K562 (cell line): ENCODE measurements at regions not wholly inside any gene's neighbourhood (a gene's known extent, or its start where the extent isn't known, plus 50 kb on each side); places are given as distances from the start of the nearest gene placed in this dataset.

Source experiments
- ATAC-seq: fragments of 200-7000 bp; cut with Tn5 transposase; 3 replicates; pipeline ENCODE4 v1.9.1; 2020; ENCODE audit warnings: moderate library complexity
- BruUV-seq: library from RNA; stranded (reverse); fragments of 400-500 nt; replicated peaks from 2 replicates; lab custom pipeline; 2021; lab: Mats Ljungman, UMichigan
- CTCF ChIA-PET: fragments of 300-600 bp; formaldehyde crosslinking; extraction: SDS; loops from one replicate; lab custom pipeline; 2021; ENCODE audit warnings: low intra/inter-chr PET ratio; lab: Yijun Ruan, JAX
- POLR2A ChIA-PET: fragments of 300-600, 350-650 bp; sonication (Branson Sonifier 250); formaldehyde crosslinking; extraction: SDS; loops from one replicate; lab custom pipeline; 2021; ENCODE audit warnings: antibody characterized with exemption, inconsistent platforms; lab: Yijun Ruan, JAX
- DNase-seq, 4 experiments: peaks; one replicate each; pipeline versions ENCODE4 v3.0.0 to v3.0.0-alpha.2; 2011 to 2018; ENCODE audit warnings: low spot score in 3 of 4, mixed read lengths in 3 of 4; ENCODE audit errors: extremely low read depth in 1 of 4
- FAIRE-seq: peaks from 2 replicates; lab custom pipeline; 2011; peaks lifted over from hg19 to GRCh38; lab: Jason Lieb, UNC
- H2AFZ ChIP-seq: 2 replicates; pipeline ENCODE4 v1.6.0; 2011; ENCODE audit warnings: low read depth, low read length, control low read depth, inconsistent platforms
- H3K27ac ChIP-seq: fragments of 200-600 bp; 3 replicates; pipeline ENCODE4 v1.8.0; 2011; ENCODE audit warnings: low read depth, mild to moderate bottlenecking, control low read depth, inconsistent platforms, low read length, moderate library complexity, mixed read lengths; ENCODE audit errors: extremely low read depth
- H3K27me3 ChIP-seq, 2 experiments: fragments of 300-600 bp in 1 of 2; 2 replicates in 1 of 2; 3 replicates in 1 of 2; pipeline versions ENCODE4 v1.6.0 to v1.8.0; 2011; ENCODE audit warnings: inconsistent platforms in 2 of 2, low read length in 2 of 2, mild to moderate bottlenecking in 1 of 2, mixed read lengths in 1 of 2, moderate library complexity in 1 of 2; ENCODE audit not compliant: control insufficient read depth in 2 of 2, insufficient read depth in 2 of 2
- H3K36me3 ChIP-seq: fragments of 300-600 bp; 3 replicates; pipeline ENCODE4 v1.8.0; 2011; ENCODE audit warnings: mild to moderate bottlenecking, low read length, inconsistent platforms; ENCODE audit not compliant: control insufficient read depth, insufficient read depth
- H3K4me1 ChIP-seq, 2 experiments: fragments of 200-600 bp in 1 of 2; replicated peaks in 1 of 2; 2 replicates in 1 of 2; 3 replicates in 1 of 2; pipeline versions ENCODE4 v1.5.1 to v1.8.0; 2011; ENCODE audit warnings: inconsistent platforms in 2 of 2, low read length in 2 of 2, mild to moderate bottlenecking in 1 of 2, mixed read lengths in 1 of 2, moderate library complexity in 1 of 2; ENCODE audit not compliant: control insufficient read depth in 2 of 2, insufficient read depth in 2 of 2
- H3K4me2 ChIP-seq: 2 replicates; pipeline ENCODE4 v1.6.1; 2011; ENCODE audit warnings: low read length, control low read depth, inconsistent platforms, mixed read lengths; ENCODE audit not compliant: insufficient read depth
- H3K4me3 ChIP-seq: fragments of 200-600 bp; sonication (generic), shearing (Covaris generic); 2 replicates; pipeline ENCODE4 v1.5.1; 2016; ENCODE audit warnings: control low read depth, inconsistent platforms
- H3K79me2 ChIP-seq: fragments of 200-600 bp; 3 replicates; pipeline ENCODE4 v1.8.0; 2011; ENCODE audit warnings: low read length, inconsistent platforms; ENCODE audit not compliant: control insufficient read depth, insufficient read depth
- H3K9ac ChIP-seq, 2 experiments: 2 replicates each; pipeline versions ENCODE4 v1.6.0 to v1.6.1; 2011; ENCODE audit warnings: low read depth in 2 of 2, low read length in 2 of 2, control low read depth in 1 of 2, inconsistent platforms in 1 of 2, mild to moderate bottlenecking in 1 of 2, mixed read lengths in 1 of 2; ENCODE audit not compliant: insufficient read depth in 1 of 2
- H3K9me1 ChIP-seq: one replicate; pipeline ENCODE4 v1.6.0; 2011; ENCODE audit warnings: inconsistent platforms, mild to moderate bottlenecking, low read length, moderate library complexity; ENCODE audit not compliant: control insufficient read depth, insufficient read depth
- H3K9me3 ChIP-seq: replicated peaks from 2 replicates; pipeline ENCODE4 v1.5.1; 2011; ENCODE audit warnings: low read depth, low read length, inconsistent platforms; ENCODE audit not compliant: control insufficient read depth, insufficient read depth
- H4K20me1 ChIP-seq: replicated peaks from 2 replicates; pipeline ENCODE4 v1.6.1; 2011; ENCODE audit warnings: low read length, inconsistent platforms, mixed read lengths; ENCODE audit not compliant: control insufficient read depth, insufficient read depth
- EGR1 ChIP-seq: fragments of 450-650 bp; conservative IDR thresholded peaks from 2 replicates; pipeline ENCODE4 v1.6.1; 2017; ENCODE audit warnings: mild to moderate bottlenecking
- HDGF ChIP-seq: fragments of 450-650 bp; IDR thresholded peaks from 2 replicates; pipeline ENCODE4 v1.6.1; 2016
- KHSRP ChIP-seq: fragments of 450-650 bp; IDR thresholded peaks from 2 replicates; pipeline ENCODE4 v1.6.1; 2017
- MCM3 ChIP-seq: fragments of 450-650 bp; IDR thresholded peaks from 2 replicates; pipeline ENCODE4 v1.6.1; 2016
- WGBS: fragments of 100-300 bp; shearing (Covaris generic); methylation state at CpG from one replicate; pipeline ENCODE4 v1.1.6; 2016; ENCODE audit warnings: low coverage, mixed read lengths; ENCODE audit not compliant: insufficient coverage; ENCODE audit errors: missing lambda C conversion rate; 5-methylcytosine and 5-hydroxymethylcytosine counted together
- in situ Hi-C: fragments of 300-500 bp; cut with MboI; formaldehyde crosslinking; loops from 4 replicates; pipeline ENCODE4 v1.15.0; 2018; ENCODE audit warnings: inconsistent platforms, mixed read lengths
- intact Hi-C: fragments of 100-400 bp; cut with micrococcal nuclease; formaldehyde crosslinking; loops from 2 replicates; pipeline ENCODE4 v1.14.2; 2022
- TF ChIP-seq, protein P1 (sequence below): fragments of 250-450 bp; sonication (Bioruptor Pico); IDR thresholded peaks from 2 replicates; pipeline ENCODE4 v1.5.0; 2021
- TF ChIP-seq, protein P2 (sequence below), 2 experiments: fragments of 450-650 bp in 1 of 2; sonication (generic) in 1 of 2; formaldehyde crosslinking in 1 of 2; IDR thresholded peaks; 2 replicates each; pipeline versions ENCODE4 v1.7.1 to v1.9.0; 2016 to 2022; ENCODE audit warnings: inconsistent platforms in 1 of 2, mild to moderate bottlenecking in 1 of 2, missing genetic modification reagents in 1 of 2

DNA sequence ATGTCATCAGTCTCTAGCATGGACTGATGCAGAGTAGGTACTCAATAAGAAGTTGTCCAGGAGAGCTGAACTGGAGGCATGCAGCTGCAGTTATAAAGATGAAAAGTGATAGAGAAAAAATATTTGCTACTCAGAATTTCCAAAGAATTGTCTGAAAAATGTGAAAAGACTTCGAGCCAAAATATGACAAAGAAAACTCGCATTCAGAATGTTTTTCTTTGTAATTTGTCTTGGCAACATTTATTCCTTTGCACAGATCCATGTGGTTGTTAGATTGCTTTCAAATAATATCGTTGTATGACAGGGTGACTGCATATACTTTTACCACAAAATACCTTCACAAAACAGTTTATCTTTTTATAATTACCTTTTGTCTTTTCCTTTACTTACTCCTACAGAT lies 128.0 kb upstream of the SLC4A4 start:
- H3K4me2 ChIP-seq, result no peak overlapping the region
- H3K79me2 ChIP-seq, result no peaks in the 10 kb centered on the region
- FAIRE-seq (no peak), DNase-seq (no peak), ATAC-seq (no peak)
- TF ChIP-seq HDGF, result no peak
- WGBS, result 0% methylated on average over 3 of the region's 3 CpGs
- intact Hi-C loops, result no loop called here
- POLR2A ChIA-PET, result no interaction called here
- CTCF ChIA-PET, result no interaction called here
- H3K9me3 ChIP-seq, result no peaks in the 10 kb centered on the region
- H3K4me1 ChIP-seq, result no peaks in the 10 kb centered on the region
- no peak overlapping the region for H3K4me3 ChIP-seq
- H3K9me1 ChIP-seq, result no peaks in the 10 kb centered on the region
- no peak overlapping the region for H3K27ac ChIP-seq
- H3K9ac ChIP-seq, result no peak overlapping the region
- in situ Hi-C loops, result no loop called here
- no TSS peak for BruUV-seq
- peaks cover 0 to 3% of the 10 kb centered on the region in 2 experiments; a peak in 2 of 5 replicates for H3K27me3 ChIP-seq
- H4K20me1 ChIP-seq, result no peaks in the 10 kb centered on the region
- no peak overlapping the region for H2AFZ ChIP-seq
- no peaks in the 10 kb centered on the region for H3K36me3 ChIP-seq

DNA sequence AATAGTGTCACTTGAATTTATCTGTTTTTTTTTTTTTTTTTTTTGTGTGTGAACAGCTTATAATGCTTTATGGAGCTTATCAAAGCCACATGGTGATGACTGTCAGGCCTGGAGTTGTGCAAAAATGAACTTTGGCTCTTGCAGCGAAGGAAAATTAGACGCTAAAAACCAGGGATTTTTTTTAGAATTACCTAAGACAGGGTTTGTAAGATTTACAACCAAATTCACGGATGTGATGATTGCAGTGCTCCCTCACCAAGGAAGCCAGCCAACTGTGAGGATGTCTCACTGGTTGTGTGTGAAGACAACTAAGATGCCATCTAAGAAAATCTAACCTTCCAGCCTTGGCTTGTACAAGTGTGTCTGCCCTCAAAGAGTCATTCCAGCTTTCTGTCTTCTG lies 127.1 kb upstream of the SLC4A4 start:
- Histone ChIP-seq H2AFZ (no peak overlapping the region), H3K4me3 (no peak overlapping the region), H3K9me1 (no peaks in the 10 kb centered on the region), H3K4me2 (no peak overlapping the region), H3K9ac (no peak overlapping the region), H3K79me2 (no peaks in the 10 kb centered on the region), H3K9me3 (no peaks in the 10 kb centered on the region), H3K27me3 (peaks cover 0 to 3% of the 10 kb centered on the region in 2 experiments; a peak in 2 of 5 replicates), H4K20me1 (no peaks in the 10 kb centered on the region), H3K4me1 (no peaks in the 10 kb centered on the region), H3K36me3 (no peaks in the 10 kb centered on the region), H3K27ac (no peak overlapping the region)
- ATAC-seq (no peak), DNase-seq (no peak), FAIRE-seq (no peak)
- WGBS, result 4% methylated on average over 3 of the region's 3 CpGs
- in situ Hi-C loops, result no loop called here
- ChIA-PET POLR2A (no interaction called here), CTCF (interaction anchor here (0.6 kb wide), 1 partner anchor 336 kb away, joined by 4 read pairs; no protein-coding TSS in a partner anchor)
- BruUV-seq, result no TSS peak
- intact Hi-C loops, result no loop called here
- no peak for TF ChIP-seq KHSRP
- TF ChIP-seq, protein P1, sequence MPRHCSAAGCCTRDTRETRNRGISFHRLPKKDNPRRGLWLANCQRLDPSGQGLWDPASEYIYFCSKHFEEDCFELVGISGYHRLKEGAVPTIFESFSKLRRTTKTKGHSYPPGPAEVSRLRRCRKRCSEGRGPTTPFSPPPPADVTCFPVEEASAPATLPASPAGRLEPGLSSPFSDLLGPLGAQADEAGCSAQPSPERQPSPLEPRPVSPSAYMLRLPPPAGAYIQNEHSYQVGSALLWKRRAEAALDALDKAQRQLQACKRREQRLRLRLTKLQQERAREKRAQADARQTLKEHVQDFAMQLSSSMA, result no peak
- TF ChIP-seq, protein P2, sequence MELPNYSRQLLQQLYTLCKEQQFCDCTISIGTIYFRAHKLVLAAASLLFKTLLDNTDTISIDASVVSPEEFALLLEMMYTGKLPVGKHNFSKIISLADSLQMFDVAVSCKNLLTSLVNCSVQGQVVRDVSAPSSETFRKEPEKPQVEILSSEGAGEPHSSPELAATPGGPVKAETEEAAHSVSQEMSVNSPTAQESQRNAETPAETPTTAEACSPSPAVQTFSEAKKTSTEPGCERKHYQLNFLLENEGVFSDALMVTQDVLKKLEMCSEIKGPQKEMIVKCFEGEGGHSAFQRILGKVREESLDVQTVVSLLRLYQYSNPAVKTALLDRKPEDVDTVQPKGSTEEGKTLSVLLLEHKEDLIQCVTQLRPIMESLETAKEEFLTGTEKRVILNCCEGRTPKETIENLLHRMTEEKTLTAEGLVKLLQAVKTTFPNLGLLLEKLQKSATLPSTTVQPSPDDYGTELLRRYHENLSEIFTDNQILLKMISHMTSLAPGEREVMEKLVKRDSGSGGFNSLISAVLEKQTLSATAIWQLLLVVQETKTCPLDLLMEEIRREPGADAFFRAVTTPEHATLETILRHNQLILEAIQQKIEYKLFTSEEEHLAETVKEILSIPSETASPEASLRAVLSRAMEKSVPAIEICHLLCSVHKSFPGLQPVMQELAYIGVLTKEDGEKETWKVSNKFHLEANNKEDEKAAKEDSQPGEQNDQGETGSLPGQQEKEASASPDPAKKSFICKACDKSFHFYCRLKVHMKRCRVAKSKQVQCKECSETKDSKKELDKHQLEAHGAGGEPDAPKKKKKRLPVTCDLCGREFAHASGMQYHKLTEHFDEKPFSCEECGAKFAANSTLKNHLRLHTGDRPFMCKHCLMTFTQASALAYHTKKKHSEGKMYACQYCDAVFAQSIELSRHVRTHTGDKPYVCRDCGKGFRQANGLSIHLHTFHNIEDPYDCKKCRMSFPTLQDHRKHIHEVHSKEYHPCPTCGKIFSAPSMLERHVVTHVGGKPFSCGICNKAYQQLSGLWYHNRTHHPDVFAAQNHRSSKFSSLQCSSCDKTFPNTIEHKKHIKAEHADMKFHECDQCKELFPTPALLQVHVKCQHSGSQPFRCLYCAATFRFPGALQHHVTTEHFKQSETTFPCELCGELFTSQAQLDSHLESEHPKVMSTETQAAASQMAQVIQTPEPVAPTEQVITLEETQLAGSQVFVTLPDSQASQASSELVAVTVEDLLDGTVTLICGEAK (IDR thresholded peaks at IDR 0.05), result no peak
- TF ChIP-seq, protein P2 (CRISPR knock-in tag; IDR thresholded peaks at IDR 0.05), result no peak
- TF ChIP-seq EGR1, result no peak
- TF ChIP-seq MCM3, result no peak
